GM12872 (cell line): ENCODE measurements at regions not wholly inside any gene's neighbourhood (a gene's known extent, or its start where the extent isn't known, plus 50 kb on each side); places are given as distances from the start of the nearest gene placed in this dataset.

ENCODE experiments used
- TF ChIP-seq, protein P1 (sequence below): IDR thresholded peaks from 3 replicates; pipeline ENCODE4 v1.5.1; 2011; ENCODE audit warnings: low read depth, mild to moderate bottlenecking, low read length, moderate library complexity; ENCODE audit not compliant: insufficient read depth

DNA sequence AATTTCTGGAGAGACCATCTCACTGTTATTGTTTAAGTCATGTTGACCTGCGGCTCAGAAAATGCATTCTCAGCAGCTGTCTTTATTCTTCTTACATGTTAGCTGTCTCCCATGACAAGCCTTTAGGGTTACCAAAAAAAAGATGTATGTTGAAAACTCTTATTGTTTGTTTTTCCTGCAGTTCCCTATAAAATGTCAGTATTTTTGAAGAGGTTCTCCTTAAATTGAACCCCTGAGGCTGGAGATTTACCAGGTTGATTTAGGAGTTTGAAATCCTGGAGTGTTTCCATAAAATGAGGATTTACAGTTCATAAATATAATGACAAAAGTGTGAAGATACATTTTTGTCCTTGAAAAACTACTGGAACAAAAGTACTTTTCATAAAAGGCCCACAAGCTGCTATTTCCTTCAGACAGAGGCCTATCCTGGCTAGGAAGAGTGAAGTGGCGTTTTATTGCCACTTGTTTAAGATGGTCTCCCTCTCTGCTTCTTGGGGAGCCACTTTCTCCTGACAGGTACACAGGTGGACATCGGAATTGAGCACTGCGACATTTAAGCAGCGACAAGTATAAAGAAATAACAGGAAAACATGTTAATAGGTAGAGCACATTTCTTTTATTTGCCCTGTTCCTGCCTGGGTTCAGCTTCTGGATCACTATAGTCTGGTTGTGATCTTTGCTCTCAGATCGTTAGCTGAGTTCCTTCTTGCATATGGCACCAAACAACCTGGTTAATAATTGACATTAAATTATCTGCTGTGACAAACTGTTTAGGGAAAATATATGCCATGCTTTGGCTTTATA, 344.8 kb upstream of the RPS23 start:
- TF ChIP-seq, protein P1, sequence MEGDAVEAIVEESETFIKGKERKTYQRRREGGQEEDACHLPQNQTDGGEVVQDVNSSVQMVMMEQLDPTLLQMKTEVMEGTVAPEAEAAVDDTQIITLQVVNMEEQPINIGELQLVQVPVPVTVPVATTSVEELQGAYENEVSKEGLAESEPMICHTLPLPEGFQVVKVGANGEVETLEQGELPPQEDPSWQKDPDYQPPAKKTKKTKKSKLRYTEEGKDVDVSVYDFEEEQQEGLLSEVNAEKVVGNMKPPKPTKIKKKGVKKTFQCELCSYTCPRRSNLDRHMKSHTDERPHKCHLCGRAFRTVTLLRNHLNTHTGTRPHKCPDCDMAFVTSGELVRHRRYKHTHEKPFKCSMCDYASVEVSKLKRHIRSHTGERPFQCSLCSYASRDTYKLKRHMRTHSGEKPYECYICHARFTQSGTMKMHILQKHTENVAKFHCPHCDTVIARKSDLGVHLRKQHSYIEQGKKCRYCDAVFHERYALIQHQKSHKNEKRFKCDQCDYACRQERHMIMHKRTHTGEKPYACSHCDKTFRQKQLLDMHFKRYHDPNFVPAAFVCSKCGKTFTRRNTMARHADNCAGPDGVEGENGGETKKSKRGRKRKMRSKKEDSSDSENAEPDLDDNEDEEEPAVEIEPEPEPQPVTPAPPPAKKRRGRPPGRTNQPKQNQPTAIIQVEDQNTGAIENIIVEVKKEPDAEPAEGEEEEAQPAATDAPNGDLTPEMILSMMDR, result no peak

DNA sequence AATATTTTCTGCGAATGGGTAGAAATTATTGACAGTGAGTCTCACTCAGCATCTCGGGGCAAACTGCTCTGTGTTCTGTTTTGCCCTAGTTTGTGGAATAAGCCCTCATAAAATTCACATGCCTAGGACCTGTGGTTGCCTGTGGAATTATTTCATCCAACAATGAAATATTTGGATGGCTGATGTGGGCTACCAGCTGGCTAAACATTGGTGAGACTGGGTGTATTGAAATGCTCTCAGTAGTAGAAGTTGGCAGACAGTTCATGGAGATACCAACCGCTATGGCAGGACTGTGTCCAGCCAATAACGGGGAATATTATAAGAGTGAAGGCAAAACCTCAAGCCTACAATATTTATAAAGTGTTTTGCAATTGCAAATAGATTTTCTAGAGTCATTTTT, 344.1 kb upstream of the RPS23 start:
- TF ChIP-seq, protein P1, result no peak

- TF ChIP-seq, protein P1, result no peak
Measured at GRCh38 chr5:82620957-82621600, 342.9 kb upstream of the RPS23 start.

DNA sequence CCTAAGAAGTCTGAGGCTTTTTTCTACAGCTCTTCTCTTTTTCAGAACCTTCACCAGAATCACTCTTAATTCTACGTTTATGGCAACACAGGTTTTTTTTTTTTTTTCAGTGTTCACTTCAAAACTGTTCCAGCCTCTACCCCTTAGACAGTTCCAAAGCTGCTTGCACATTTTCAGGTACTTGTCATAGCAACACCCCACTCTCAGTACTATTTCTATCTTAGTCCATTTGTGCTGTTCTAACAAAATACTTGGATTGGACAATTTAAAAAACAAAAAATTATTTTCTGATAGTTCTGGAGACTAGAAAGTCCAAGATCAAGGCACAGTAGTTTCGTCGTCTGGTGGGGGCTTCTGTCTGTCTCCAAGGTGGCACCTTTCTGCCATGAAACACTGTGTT, 340.9 kb upstream of the RPS23 start:
- TF ChIP-seq, protein P1, result no peak

GRCh38 chr5:82614706-82615105, 336.6 kb upstream of the RPS23 start:
- TF ChIP-seq, protein P1, result no peak

DNA sequence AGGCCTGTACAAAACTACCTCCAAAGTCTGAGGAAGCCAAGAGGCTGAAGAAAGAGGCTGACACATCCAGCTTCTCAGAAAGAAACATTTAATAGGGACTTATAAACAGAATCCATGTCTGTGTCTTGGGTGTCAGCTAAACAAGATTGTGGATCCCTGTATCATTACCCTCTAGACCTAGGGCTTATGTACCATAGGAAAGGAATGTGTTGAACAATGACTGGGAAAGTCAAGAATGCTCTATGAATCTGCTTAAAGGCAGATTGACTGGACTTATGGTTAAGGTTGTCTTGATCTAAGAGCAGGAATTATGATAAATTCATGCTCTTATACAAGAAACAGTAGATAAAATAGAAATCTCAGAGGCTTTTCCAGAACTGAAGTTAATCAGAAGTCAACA, 335.7 kb upstream of the RPS23 start:
- TF ChIP-seq, protein P1, result no peak

DNA sequence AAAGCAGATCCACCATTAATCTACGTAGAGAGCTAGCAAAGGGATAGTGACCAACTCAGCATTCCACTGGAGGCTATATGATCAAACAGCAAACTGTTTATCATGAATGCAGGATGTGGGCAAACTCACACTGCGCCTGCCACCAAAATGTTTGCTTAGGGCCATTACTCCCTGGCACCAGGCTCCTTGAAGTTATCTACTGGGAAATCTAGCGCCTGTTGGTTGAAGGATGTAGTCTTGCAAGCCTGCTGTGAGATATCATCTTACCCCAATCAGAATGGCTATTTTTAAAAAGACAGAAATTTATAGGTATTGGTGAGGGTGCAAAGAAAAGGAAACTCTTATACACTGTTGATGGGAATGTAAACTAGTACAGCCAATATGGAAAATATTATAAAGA, 332.5 kb upstream of the RPS23 start:
- TF ChIP-seq, protein P1, result no peak
